ENCODE measurements at regions not wholly inside any gene's neighbourhood (a gene's known extent, or its start where the extent isn't known, plus 50 kb on each side); places are given as distances from the start of the nearest gene placed in this dataset.

DNA sequence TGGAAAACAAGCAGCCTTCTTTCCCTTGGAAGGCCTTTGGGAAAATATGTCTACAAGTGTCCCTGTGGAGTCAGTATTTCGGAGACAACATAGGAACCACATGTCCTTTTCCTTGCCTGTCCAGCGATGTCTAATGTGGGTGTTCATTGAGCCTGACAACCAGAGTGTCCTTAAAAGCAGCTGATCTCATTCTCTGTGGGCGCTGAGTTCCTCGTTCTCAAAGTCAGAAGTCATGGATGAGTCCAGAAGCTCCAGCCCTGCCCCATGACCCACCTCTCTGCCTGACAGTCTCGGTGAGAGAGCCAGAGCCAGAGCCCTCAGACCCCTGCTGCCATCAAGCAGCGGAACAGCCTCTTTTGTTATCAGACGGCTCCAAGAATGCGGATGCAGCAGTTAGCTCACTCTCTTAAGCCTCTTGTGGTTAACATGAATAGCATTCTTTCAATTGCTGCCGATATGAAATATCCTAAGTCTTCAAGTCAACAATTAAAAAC, 329.2 kb downstream of the TGFB2 start:
- TF ChIP-seq, protein P1, sequence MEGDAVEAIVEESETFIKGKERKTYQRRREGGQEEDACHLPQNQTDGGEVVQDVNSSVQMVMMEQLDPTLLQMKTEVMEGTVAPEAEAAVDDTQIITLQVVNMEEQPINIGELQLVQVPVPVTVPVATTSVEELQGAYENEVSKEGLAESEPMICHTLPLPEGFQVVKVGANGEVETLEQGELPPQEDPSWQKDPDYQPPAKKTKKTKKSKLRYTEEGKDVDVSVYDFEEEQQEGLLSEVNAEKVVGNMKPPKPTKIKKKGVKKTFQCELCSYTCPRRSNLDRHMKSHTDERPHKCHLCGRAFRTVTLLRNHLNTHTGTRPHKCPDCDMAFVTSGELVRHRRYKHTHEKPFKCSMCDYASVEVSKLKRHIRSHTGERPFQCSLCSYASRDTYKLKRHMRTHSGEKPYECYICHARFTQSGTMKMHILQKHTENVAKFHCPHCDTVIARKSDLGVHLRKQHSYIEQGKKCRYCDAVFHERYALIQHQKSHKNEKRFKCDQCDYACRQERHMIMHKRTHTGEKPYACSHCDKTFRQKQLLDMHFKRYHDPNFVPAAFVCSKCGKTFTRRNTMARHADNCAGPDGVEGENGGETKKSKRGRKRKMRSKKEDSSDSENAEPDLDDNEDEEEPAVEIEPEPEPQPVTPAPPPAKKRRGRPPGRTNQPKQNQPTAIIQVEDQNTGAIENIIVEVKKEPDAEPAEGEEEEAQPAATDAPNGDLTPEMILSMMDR (IDR thresholded peaks at IDR 0.05; ENCODE audit: low read depth, low read length, missing control alignments) = no peak
- no peak for DNase-seq (ENCODE audit: extremely low read depth, low read depth)
- no peak overlapping the region for H3K4me3 ChIP-seq (replicated peaks; ENCODE audit: low read depth, low read length)

DNA sequence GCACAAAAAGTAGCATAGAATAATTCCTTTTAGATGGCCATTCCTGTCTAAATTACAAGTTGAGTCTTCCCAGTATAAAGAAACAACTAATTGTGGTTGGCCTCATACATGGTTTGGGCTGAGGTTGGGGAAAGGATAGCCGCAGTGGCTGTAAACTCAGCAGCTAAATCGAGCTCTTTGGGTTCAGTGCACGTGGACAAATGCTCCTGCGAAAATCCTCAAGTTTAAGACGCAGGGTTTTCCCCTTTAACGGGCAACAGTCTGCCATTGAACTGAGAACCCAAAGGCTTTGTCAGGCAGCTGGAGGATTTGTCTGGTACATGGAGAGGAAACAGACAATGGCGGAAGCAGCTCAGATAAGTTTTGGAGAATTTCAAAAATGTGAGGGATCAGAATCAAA, 331.9 kb downstream of the TGFB2 start:
- no peak overlapping the region for H3K4me3 ChIP-seq (replicated peaks; ENCODE audit: low read depth, low read length)
- no peak for DNase-seq (ENCODE audit: extremely low read depth, low read depth)
- TF ChIP-seq, protein P1 (IDR thresholded peaks at IDR 0.05; ENCODE audit: low read depth, low read length, missing control alignments) = no peak

DNA sequence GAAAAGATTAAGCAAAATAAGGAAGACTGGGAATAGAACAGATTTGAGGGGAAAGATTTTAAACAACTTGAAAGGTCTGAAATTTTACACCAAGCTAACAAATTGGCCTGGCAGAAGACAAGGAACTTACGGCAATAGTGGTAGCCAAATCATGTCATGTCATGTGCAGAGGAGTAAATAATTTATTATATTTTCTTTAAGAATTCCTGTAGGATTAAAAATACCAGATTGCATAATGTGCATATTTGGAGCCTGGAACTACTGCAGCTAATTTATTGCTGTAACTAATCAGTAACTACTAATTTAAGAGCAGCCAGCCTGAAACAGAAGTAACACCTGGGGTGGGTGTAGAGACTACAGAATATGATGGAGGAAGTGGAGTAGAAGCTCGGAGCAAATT, 334.3 kb downstream of the TGFB2 start:
- no peak for DNase-seq (ENCODE audit: extremely low read depth, low read depth)
- H3K4me3 ChIP-seq (replicated peaks; ENCODE audit: low read depth, low read length) = no peak overlapping the region
- TF ChIP-seq, protein P1 (IDR thresholded peaks at IDR 0.05; ENCODE audit: low read depth, low read length, missing control alignments) = no peak

DNA sequence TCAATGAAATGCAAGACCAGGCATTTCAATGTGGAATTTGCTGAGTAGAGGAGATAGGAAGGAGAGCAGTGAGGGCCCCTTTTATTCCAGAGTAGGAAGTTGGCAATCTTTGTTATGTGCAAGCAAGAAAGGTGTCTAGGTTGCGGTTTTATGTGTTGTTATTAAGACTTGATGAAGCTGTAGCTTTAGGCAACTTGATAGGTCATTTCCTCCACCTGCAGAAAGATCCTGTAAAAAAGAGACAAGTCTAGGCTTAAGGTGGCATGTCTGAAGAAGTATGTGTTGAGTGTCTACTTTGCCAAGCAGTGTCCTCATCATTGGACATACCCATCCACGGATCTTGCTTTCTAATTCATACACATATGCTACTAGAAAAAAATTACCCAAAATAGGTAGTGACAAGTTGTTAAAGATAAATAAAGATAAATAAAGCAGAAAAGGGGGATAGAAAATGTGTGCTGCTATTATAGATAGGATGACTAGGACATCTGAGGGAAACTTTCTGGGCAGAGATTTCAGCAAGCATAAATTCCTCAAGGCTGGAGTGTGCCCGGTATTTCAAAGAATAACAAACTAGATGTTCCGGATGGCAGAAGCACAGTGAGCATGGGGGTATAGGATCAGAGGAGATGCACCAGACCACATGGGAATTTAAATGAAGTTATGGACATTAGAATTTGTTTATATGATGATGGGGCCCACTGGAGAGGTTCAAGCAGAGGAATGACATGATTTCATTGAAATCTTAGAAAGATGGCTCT, 335.0 kb downstream of the TGFB2 start:
- DNase-seq (ENCODE audit: extremely low read depth, low read depth) = no peak
- no peak overlapping the region for H3K4me3 ChIP-seq (replicated peaks; ENCODE audit: low read depth, low read length)
- TF ChIP-seq, protein P1 (IDR thresholded peaks at IDR 0.05; ENCODE audit: low read depth, low read length, missing control alignments) = no peak

- TF ChIP-seq, protein P1 (IDR thresholded peaks at IDR 0.05; ENCODE audit: low read depth, low read length, missing control alignments) = peak; percentile 8
- no peak for DNase-seq (ENCODE audit: extremely low read depth, low read depth)
- no peak overlapping the region for H3K4me3 ChIP-seq (replicated peaks; ENCODE audit: low read depth, low read length)
Observed at GRCh38 chr1:218683242-218683641, 338.1 kb downstream of the TGFB2 start.

DNA sequence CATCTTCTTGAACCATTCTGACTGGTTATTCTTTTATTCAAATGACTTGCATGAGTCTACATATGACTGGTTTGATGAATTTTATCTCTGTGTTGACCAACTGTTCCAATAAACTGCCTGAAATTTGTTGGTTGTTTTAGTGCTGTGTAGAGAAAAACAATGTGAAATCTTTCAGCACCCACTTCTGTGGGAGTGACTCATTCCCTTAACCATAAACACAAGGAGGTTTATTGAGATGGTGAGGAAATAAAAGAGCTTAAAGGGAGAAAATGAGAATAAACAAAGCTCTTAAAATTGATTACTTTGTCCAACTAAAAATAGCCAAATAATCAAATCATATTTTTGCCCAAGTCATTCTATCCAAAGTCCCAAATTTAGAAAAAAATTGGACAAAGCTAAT, 341.1 kb downstream of the TGFB2 start:
- TF ChIP-seq, protein P1 (IDR thresholded peaks at IDR 0.05; ENCODE audit: low read depth, low read length, missing control alignments) = no peak
- DNase-seq (ENCODE audit: extremely low read depth, low read depth) = peak; percentile 53
- H3K4me3 ChIP-seq (replicated peaks; ENCODE audit: low read depth, low read length) = no peak overlapping the region
